Nucleus accumbens (tissue), 56 donors: ENCODE measurements at regions not wholly inside any gene's neighbourhood (a gene's known extent, or its start where the extent isn't known, plus 50 kb on each side); places are given as distances from the start of the nearest gene placed in this dataset.

Experiments used
- DNase-seq, 56 donors: peaks; one replicate each; lab custom pipeline; 2025; lab: John Stamatoyannopoulos, UW

DNA sequence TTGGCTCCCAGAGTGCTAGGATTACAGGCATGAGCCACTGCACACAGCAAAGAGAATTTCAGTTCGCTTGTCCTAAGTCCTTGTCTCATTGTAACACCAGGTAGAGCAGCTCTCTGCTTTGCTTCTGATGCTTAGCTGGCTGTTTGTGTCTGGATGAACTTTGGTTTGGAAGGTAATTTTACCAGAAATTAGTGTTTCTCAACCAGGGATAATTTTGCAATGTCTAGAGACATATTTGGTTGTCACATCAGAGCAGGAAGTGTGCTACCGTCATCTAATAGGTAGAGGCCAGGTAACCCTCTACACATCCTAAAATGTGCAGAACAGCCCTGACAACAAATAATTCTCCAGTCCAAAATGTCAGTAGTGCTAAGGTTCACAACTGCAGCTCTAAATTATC lies 108.8 kb downstream of the SNX18 start:
- DNase-seq: no peak

DNA sequence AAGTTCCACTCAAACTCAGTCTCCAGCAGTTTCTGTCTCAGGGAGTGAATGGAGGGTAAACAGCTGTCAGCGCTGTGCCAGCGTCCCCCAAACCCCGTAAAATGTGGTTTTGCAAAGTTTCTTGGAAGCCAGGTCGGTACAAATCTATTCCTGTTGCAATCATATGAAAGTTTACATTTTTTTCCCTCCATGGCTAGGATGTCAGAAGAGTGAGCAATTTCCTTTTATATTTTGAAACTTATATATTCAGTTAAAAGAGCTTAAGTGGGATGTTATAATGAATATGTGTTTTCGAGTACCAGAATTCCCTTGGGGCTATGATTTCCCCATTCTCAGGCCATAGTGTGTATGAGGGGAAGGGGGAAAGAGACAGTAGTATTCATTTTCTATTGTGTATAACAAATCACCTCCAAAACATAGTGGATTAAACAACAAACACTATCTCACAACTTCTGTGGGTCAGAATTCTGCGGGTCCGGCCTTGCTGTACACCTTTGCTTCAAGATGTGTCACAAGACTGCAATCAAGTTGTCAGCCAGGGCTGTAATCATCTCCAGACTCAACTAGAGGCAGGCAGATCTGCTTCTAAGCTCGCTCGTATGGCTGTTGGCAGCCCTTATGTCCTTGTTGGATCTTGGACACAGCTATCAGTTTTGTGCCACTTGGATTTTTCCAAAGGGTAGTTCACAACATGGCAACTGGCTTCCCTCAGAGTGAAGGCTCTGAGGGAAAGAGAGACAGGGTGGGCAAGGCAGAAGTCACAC lies 107.4 kb downstream of the SNX18 start:
- DNase-seq: no peak

DNA sequence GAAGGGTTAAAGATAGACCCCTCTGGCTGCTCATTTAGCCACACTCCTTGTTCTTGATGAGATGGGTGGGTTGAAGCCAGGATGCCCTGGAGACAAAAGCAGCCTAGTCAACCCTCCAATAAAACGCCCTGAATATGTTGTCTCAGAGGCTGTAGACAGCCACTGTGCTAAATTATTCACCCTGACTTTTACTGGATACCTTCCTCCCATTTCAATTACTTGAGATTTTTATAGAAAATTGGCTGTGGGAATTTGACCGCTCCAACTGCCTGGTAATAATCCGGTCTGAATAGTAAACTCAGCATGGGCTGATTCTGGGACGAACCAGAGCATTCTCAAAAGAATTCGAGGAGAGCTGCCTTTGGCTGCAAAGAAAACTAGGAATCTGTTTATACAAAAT lies 104.2 kb downstream of the SNX18 start:
- peak in 5 of 56 donors; percentile 2 to 42 (median 11) for DNase-seq

DNA sequence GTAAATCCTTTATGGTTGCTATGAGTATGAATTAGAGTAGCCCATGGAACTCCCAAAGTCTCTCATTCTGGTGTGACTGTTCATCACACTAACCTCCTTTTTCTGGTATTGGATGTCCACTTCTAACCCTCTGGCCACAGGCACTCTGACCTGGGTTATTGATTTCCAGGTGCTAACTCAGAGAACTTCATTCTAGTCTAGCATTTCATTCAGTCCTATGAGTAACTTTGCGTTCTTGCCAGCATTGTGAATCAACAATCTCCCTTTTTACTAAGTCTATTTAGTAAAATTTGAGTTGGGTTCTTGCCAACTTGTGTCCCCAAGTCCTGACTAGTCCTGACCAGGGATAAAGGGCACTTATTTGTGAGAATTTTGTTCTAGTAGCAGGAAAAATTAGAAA lies 103.5 kb downstream of the SNX18 start:
- no peak for DNase-seq

DNA sequence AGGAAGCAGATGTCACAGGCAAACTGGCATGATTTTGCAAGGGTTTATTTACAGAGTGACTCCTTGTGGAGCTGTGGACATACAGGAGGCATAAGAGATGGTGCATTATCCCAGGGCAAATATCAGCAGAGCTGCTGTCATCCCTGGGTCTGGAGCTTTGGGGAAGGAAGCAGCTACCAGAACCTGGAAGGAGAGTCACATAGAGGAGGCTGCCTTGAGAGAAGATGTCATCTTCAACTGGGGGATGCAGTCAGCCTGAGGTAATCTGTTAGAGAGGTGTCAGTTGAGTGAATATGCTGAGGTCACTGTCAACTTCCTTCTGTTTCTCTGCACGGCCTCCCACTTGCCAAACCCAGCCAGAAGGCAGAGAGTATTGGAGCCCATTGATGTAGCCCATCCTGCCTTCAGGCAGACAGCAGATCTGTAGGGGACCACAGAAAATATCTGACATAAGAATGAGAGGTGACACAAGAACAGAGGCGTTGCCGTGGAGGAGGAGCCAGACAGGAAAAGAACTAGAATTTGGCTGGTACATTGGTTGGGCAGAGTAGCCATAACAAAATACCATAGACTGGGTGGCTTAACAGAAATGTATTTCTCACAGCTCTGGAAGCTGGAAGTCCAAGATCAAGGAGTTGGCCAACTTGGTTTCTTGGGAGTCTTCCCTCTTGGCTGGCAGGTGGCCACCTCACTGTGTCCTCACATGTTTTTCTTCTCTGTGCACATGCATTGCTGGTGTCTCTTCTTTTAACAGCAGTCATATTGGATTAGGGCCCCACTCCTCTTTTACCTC lies 102.8 kb downstream of the SNX18 start:
- DNase-seq: no peak

DNA sequence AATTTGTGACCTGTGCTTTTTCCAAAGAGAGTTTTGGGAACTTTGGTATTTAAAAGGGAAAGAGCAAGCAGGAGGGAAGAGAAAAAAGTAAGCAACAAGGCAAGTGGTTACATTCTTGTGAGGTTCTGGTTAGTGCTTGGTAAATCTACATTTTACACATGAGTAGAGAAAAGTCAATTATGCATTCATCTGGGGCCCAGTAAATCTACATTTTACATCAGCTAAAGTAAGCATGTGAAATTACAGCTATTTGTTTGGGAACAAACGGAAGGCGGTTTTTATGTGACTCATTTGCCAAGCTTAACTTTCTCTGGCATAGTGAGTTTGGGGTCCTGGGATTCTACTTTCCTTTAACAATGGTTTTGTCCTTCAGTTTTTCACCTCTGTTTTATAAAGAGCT lies 102.2 kb downstream of the SNX18 start:
- DNase-seq: no peak

DNA sequence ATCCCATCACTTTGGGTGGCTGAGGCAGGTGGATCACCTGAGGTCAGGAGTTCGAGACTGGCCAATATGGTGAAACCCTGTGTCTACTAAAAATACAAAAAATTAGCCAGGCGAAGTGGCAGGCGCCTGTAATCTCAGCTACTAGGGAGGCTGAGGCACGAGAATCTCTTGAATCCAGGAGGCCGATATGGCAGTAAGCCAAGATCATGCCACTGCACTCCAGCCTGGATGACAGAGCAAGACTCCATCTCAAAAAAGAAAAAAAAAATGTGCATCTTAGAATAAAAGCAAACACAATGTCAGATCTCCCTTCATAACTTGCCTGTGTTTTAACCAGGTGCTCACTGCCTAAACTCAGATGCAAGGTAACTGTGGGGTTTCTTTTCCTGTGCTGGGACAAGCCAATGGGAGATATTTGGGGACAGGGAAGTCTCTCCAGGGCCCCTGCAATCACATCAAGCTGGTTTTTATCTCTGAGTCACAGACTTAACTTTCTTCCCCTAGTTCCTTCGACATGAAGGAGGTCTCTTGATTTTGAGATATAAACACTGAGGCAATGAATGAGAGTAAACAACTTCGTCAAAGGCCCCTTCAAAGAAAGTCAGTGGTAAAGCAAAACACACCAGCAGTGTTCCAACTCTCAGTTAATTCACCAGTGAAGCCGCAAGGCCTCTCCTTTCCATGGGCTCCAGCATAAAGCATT lies 99.1 kb downstream of the SNX18 start:
- no peak for DNase-seq

DNA sequence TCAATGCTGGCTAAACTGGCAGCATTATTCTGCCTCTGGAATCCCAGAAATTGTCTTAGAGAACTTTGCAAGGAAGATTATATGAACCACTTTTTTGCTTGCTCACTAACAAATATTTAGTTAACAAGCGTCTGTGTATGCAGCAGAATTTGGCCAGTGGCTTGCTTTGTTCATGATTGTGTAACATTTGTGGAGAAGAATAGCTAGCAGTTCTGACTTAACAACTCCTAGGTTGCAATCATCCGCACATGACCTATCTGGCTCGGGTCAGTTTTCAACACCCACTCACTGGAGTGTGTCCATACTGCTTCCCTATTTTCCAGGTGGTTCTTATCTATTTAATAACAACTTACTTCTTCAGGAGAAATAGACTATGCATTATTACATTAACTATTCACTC lies 98.5 kb downstream of the SNX18 start:
- no peak for DNase-seq

DNA sequence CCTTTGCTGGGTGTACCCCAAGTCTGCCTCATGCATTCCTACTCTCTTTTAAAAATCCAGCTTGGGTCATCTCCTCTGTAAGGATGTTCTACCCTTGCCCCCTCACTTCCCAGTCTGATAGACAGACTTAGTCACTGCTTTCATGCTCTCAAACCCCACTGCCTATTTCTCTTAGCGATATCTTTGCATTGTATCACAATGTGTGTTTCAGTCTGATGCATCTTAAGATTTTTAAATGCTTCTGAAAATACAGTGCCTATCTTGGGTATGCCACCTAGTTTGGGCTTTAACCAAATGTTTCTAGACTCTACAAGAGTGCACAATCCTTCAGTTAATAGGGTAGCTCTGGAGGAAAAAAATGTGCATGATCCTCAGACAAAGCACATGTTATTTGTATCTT lies 97.8 kb downstream of the SNX18 start:
- DNase-seq: no peak

DNA sequence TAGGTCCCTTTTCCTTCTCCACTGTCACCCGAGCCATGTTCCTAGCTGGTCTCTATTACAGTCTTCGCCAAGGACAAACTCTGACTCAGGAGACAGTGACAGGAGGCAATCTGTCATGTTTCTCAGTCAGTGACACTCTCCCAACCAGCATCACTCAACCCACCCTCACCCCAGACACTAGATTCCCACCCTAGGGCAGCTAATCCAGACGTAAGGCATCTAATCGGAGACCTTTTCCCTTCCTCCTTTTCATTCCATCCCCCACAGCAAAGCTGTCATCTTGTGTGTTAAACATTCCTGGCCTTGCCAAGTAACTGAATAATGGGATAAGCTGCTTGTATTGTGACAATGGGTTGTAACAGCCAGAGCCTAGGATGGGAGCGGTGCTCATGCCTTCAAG lies 95.2 kb downstream of the SNX18 start:
- no peak for DNase-seq

DNA sequence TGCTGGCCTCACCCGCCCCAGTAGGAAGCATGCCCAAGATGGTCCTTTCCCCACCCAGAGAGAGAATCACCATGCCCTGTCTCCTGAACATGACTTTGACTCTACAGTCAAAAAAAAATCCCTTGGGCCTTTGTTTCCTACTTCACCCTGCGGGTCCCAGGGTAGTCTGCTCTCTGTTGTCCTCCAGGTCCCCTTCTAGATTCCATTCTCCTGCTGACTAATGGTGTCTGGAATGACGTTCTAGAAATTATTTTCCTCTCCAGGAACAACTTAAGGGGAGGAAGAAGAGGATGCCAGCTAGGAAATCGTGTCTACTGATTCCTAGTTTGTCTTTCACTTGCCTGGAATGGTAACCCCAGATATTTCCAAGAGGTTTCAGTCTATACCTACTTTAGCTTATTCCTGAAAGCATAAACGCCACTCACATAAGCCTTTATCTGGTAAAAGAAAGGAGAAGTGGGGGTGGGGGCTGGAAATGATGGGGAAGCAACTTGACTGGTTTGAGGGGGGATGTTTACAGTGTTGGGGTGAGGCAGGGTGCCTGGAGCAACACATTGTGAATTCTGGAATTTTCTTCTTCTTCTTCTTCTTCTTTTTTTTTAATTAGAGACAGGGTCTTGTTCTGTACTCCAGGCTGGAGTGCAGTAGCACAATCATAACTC lies 93.9 kb downstream of the SNX18 start:
- DNase-seq: peak in 1 of 56 donors; percentile 5

DNA sequence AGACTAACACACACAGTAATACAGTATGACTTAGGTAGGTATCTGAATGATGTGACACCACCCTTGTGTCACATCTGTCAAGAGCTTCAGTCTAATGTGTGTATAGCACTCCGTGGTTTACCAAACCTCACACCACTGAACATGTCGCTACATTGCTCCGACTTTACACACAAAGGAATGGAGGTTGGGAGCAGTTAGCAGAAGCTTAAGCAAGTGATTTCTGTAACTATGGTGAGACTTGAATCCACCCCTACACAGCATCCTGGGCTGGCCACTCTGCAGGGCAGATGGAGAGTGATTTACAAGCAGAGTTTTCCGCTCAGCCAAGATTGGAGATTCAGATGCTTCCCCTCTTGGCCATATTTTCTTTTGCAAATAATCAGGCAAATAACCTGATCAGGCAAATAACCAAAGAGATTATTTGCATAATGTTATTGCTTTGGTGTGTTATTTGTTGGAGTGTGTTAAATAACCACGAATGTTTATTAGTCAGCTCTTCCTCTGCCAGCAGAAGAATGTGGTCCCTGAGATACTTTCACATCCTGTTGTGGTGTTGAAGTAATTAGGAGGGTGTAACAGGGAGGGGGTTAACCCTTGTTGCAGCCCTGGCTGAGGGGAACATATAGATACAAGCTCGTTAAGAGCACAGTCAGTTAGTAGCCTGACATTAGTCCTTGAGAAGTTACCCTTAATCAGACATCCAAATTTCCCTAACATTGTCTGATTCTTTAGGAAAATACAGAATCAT lies 92.8 kb downstream of the SNX18 start:
- DNase-seq: no peak

DNA sequence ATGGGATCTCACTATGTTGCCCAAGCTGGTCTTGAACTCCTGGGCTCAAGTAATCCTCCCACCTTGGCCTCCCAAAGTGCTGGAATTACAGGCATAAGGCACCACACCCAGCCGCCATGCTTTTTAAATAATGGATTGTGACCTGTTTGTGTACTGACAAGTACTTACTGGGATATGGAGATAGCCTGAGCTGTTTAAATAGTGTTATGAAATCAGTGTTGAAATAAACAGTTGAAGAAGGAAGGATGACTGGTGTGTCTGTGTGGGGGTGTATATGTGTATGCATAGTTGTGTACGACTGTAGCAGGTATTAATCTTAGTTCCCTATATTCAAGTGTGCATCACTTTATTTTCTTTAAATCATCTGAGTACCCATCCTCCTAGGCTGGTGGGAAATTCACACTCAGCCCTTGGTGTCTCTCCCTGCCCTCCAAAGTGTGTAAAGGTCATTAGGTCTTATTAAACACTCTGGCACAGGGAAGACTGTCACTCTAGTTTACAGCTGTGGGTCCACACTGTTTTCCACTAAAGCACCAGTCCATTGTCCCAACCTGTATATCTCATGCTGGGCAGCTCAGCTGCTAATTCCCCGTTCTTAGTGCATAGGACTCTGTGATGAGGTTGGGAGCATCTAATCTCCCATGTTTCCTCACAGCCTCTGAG lies 91.0 kb downstream of the SNX18 start:
- DNase-seq: no peak

DNA sequence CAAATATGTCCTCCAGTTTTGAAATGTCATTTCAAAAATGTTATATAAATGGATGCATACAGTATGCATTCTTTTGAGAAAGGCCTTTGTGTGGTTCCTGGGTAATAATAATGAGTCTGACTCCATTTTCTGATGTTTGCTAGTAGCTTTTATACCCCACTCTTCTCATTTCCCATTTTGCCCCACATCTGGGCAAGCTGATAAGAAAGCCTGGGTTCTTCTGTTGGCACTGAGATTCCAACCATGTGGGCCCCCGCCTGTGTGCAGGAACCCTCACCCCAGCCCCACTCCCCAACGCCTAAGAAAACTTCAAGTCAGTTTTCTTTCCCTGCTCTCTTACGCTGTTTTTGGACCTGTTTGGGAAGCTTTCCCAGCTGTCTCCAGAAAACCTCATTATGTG lies 89.4 kb downstream of the SNX18 start:
- no peak for DNase-seq

DNA sequence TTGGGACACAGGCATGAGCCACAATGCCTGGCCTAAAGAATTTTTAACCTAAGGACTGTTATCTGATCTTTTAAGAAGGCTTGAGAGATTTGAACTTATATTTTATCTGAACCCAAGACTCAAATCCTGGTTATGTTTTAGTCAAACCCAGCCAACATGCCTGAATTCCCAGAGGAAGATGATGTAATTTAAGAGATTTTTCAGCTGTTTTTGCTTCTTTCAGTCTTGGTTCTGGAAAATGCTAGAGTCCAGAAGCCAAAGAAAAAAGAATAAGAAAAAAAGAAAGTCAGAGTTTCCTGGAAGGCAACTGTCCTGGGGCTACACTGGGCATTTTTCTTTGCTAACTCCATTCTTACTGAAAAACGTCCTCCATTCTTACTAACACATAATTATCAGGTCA lies 85.8 kb downstream of the SNX18 start:
- DNase-seq: no peak

DNA sequence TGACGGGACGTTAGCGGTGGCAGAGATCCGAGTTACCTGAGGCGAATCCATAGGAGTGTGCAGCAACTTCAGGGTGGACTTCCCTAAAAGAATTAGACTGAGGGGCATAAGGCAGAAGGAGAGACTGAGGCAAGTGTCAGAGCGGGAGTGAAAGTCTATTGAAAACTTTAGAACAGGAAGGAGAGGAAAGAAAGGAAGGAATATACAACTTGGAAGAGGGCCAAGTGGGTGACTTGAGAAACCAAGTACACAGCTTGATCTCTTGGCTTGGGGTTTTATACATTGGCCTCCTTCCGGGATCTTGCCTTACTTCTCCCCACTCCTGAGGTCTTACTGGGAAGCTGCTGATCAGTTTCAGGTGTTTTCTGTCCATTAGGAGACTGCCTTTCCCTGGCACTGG lies 84.9 kb downstream of the SNX18 start:
- DNase-seq: no peak

DNA sequence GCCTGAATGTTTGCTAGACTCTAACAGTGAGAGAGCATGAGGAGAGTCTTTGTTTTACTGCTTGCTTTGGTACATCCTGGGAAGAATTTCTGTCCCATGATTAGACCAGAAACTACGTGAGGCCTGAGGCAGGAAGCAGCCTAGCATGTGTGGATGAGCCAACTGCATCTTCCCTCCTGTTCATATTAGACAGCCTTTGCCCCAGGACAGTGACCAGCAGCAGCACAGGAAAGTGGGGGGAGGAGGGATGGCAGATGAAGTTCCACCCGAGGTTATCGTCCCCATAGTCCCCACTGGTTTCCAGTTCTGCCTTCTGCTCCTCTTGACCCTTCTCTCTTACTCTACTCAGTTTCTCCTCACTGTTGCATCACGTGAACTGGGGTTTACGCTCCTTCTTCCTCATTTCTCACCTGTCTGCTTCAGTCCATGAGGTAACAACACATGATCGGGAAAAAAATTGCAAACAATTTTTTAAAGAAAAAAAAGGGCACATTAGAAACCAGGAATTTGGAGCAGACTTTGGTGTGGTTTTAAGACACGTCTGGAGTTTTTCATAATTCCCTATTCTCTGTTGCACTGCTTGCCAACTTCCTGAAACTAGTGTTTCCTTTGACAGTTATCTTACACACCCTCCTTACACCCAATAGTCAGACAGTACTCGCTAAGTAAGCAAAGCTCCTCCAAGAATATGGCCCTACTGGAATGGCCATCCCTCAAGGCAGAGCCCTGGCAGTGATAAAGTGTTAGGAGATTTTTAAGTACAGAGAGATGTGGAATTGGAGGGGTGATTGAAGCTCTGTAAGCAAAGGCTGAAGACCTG lies 84.1 kb downstream of the SNX18 start:
- no peak for DNase-seq
